Caco-2 (cell line): ENCODE measurements at regions not wholly inside any gene's neighbourhood (a gene's known extent, or its start where the extent isn't known, plus 50 kb on each side); places are given as distances from the start of the nearest gene placed in this dataset.
"Not testable (repeated sequence)": the region's sequence is repeated elsewhere in the genome, so short reads cannot be mapped to it uniquely, and the experiment has no call there.

Source experiments
- BruUV-seq: library from RNA; stranded (reverse); fragments of 400-500 nt; replicated peaks from 2 replicates; lab custom pipeline; 2021; lab: Mats Ljungman, UMichigan
- CTCF ChIA-PET: fragments of 300-600 bp; sonication (Branson Sonifier 250); formaldehyde crosslinking; loops from one replicate; lab custom pipeline; 2022; ENCODE audit warnings: antibody characterized with exemption; lab: Charles Lee
- POLR2A ChIA-PET: fragments of 300-600 bp; sonication (Branson Sonifier 250); formaldehyde crosslinking; loops from one replicate; lab custom pipeline; 2022; ENCODE audit warnings: antibody characterized with exemption; lab: Charles Lee
- DNase-seq, 2 experiments: peaks; one replicate each; pipeline versions ENCODE4 v3.0.0 to v3.0.0-alpha.2; 2020 to 2022
- H3K27me3 ChIP-seq: replicated peaks from 2 replicates; pipeline ENCODE4 v1.6.0; 2011; ENCODE audit warnings: low read length; ENCODE audit not compliant: control insufficient read depth, insufficient read depth
- H3K36me3 ChIP-seq: 2 replicates; pipeline ENCODE4 v1.5.1; 2011; ENCODE audit warnings: low read length; ENCODE audit not compliant: control insufficient read depth, insufficient read depth
- H3K4me1 ChIP-seq: fragments of 250-450 bp; sonication (Bioruptor Pico); 2 replicates; pipeline ENCODE4 v1.5.1; 2020; ENCODE audit warnings: mild to moderate bottlenecking
- H3K4me3 ChIP-seq: 2 replicates; pipeline ENCODE4 v1.5.1; 2011; ENCODE audit warnings: low read depth, mild to moderate bottlenecking, control low read depth, low read length
- H3K9me3 ChIP-seq: fragments of 250-450 bp; sonication (Bioruptor Pico); 2 replicates; pipeline ENCODE4 v1.5.1; 2020; ENCODE audit warnings: mild to moderate bottlenecking, moderate library complexity
- H3K27ac Mint-ChIP-seq: one replicate; pipeline ENCODE4 v1.8.0; 2022; ENCODE audit warnings: mixed read lengths; ENCODE audit not compliant: unreplicated experiment
- H3K27me3 Mint-ChIP-seq: one replicate; pipeline ENCODE4 v1.8.0; 2022; ENCODE audit warnings: mixed read lengths; ENCODE audit not compliant: insufficient read depth, unreplicated experiment
- H3K36me3 Mint-ChIP-seq: one replicate; pipeline ENCODE4 v1.8.0; 2022; ENCODE audit warnings: mild to moderate bottlenecking, mixed read lengths; ENCODE audit not compliant: insufficient read depth, unreplicated experiment
- H3K4me1 Mint-ChIP-seq: one replicate; pipeline ENCODE4 v1.8.0; 2022; ENCODE audit warnings: low read depth, mixed read lengths; ENCODE audit not compliant: unreplicated experiment
- H3K4me3 Mint-ChIP-seq: one replicate; pipeline ENCODE4 v1.8.0; 2022; ENCODE audit warnings: mild to moderate bottlenecking, moderate library complexity, mixed read lengths; ENCODE audit not compliant: unreplicated experiment
- H3K9me3 Mint-ChIP-seq: one replicate; pipeline ENCODE4 v1.8.0; 2022; ENCODE audit warnings: mixed read lengths; ENCODE audit not compliant: unreplicated experiment
- intact Hi-C: fragments of 100-400 bp; cut with micrococcal nuclease; formaldehyde crosslinking; loops from one replicate; pipeline ENCODE4 v1.10.0; 2022; ENCODE audit not compliant: unreplicated experiment
- TF ChIP-seq, protein P1 (sequence below), 2 experiments: fragments of 200-600 bp in 1 of 2; IDR thresholded peaks; 1 replicate in 1 of 2; 2 replicates in 1 of 2; pipeline versions ENCODE4 v1.5.1 to v1.8.0; 2011 to 2022; ENCODE audit warnings: antibody characterized with exemption in 1 of 2, control low read depth in 1 of 2, inconsistent platforms in 1 of 2, low read depth in 1 of 2, low read length in 1 of 2, mild to moderate bottlenecking in 1 of 2, moderate library complexity in 1 of 2; ENCODE audit not compliant: insufficient read depth in 1 of 2, severe bottlenecking in 1 of 2, unreplicated experiment in 1 of 2

DNA sequence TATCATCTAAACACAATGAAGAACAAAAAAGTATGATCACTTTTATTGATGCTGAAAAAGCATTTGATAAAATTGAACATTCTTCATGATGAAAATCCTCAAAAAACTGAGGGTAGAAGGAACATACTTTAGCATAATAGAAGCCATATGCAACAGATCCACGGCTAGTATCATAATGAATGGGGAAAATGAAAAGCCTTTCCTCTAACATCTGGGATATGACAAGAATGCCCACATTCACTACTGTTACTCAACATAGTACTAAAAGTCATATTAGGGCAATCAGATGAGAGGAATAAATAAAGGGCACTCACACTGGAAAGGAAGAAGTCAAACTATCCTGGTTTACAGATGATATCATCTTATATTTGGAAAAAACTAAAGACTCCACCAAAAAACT, 256.6 kb downstream of the RFPL4B start:
- no peaks in the 10 kb centered on the region for H3K4me1 ChIP-seq
- H3K36me3 ChIP-seq: no peaks in the 10 kb centered on the region
- Mint-ChIP-seq H3K9me3 (peaks cover 9% of the 10 kb centered on the region), H3K27me3 (no peaks in the 10 kb centered on the region), H3K27ac (no peak overlapping the region), H3K4me3 (no peak overlapping the region), H3K4me1 (no peaks in the 10 kb centered on the region), H3K36me3 (peaks cover 4% of the 10 kb centered on the region)
- DNase-seq: no peak
- H3K4me3 ChIP-seq: no peak overlapping the region
- BruUV-seq: no TSS peak
- CTCF ChIA-PET: no interaction called here
- POLR2A ChIA-PET: no interaction called here
- TF ChIP-seq, protein P1, sequence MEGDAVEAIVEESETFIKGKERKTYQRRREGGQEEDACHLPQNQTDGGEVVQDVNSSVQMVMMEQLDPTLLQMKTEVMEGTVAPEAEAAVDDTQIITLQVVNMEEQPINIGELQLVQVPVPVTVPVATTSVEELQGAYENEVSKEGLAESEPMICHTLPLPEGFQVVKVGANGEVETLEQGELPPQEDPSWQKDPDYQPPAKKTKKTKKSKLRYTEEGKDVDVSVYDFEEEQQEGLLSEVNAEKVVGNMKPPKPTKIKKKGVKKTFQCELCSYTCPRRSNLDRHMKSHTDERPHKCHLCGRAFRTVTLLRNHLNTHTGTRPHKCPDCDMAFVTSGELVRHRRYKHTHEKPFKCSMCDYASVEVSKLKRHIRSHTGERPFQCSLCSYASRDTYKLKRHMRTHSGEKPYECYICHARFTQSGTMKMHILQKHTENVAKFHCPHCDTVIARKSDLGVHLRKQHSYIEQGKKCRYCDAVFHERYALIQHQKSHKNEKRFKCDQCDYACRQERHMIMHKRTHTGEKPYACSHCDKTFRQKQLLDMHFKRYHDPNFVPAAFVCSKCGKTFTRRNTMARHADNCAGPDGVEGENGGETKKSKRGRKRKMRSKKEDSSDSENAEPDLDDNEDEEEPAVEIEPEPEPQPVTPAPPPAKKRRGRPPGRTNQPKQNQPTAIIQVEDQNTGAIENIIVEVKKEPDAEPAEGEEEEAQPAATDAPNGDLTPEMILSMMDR (IDR thresholded peaks at IDR 0.05; ENCODE audit: insufficient read depth in 1 of 2, low read depth in 1 of 2, low read length in 1 of 2, severe bottlenecking in 1 of 2, unreplicated experiment in 1 of 2): no peak
- intact Hi-C loops: no loop called here
- no peaks in the 10 kb centered on the region for H3K9me3 ChIP-seq
- no peaks in the 10 kb centered on the region for H3K27me3 ChIP-seq

DNA sequence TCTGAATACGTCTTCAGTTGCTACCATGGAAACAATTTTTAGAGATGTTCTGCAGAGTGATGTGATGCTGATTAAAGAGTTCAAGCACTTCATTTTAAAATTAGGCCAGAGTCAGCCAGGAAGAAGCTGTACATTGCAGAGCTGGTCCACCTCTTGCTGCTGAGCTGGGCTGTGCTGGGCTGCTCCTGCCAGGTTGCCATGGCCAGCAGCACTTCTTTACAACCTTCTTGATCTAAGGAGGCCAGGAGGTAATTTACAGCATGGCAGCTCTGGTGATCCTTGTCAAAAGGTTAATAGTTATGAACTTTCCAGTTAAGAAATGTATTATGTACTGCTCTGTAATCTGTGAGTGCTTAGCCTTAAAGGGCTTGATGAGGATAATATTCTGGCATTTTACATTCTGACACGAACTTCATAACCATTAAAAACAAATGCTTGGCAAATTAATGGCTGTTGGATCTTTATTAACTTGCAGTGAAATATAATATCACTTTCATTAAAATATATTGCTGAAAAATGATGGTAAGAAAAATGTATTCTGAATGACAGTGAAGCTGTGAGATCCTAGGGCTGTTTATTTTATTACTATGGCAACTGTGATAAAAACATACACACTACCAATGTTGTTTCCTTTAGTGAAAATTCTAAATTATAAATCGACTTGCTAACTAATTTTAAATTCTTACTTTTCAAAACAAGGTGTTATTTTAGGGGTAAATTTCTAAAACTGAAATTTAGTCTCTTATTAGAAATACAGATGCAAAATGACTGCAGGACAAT, 259.7 kb downstream of the RFPL4B start:
- intact Hi-C loops: no loop called here
- no peak overlapping the region for H3K4me3 ChIP-seq
- peaks cover 6% of the 10 kb centered on the region; the same call in 1 of the 2 replicates for H3K9me3 ChIP-seq
- Mint-ChIP-seq H3K9me3 (peaks cover 22% of the 10 kb centered on the region), H3K4me1 (no peaks in the 10 kb centered on the region), H3K27ac (no peak overlapping the region), H3K4me3 (no peak overlapping the region), H3K36me3 (peaks cover 4% of the 10 kb centered on the region), H3K27me3 (no peaks in the 10 kb centered on the region)
- DNase-seq: no peak
- TF ChIP-seq, protein P1 (IDR thresholded peaks at IDR 0.05; ENCODE audit: insufficient read depth in 1 of 2, low read depth in 1 of 2, low read length in 1 of 2, severe bottlenecking in 1 of 2, unreplicated experiment in 1 of 2): no peak
- no TSS peak for BruUV-seq
- H3K27me3 ChIP-seq: no peaks in the 10 kb centered on the region
- ChIA-PET POLR2A (no interaction called here), CTCF (no interaction called here)
- H3K36me3 ChIP-seq: no peaks in the 10 kb centered on the region
- no peaks in the 10 kb centered on the region for H3K4me1 ChIP-seq

DNA sequence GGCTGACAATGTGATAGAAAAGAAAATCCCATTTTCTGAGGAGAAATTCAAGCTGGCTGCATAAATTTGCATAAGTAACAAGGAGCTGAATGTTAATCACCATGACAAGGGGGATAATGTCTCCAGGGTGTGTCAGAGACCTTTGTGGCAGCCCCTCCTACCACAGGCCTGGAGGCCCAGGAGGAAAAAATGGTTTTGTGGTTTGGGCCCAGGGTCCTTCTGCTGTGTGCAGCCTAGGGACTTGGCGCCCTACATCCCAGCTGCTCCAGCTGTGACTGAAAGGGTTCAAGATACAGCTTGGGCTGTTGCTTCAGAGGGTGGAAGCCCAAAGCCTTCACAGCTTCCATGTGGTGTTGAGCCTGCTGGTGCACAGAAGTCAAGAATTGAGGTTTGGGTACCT, 261.8 kb downstream of the RFPL4B start:
- H3K4me1 Mint-ChIP-seq, H3K4me3 Mint-ChIP-seq, H3K4me3 ChIP-seq, CTCF ChIA-PET, H3K4me1 ChIP-seq, intact Hi-C loops, POLR2A ChIA-PET, H3K36me3 Mint-ChIP-seq, H3K9me3 ChIP-seq, H3K27me3 Mint-ChIP-seq, H3K36me3 ChIP-seq, H3K27ac Mint-ChIP-seq, BruUV-seq, H3K27me3 ChIP-seq, DNase-seq: not testable (repeated sequence)
- H3K9me3 Mint-ChIP-seq: peaks cover 22% of the 10 kb centered on the region
